ENCODE measurements at regions not wholly inside any gene's neighbourhood (a gene's known extent, or its start where the extent isn't known, plus 50 kb on each side); places are given as distances from the start of the nearest gene placed in this dataset.
"Not testable (repeated sequence)": the region's sequence is repeated elsewhere in the genome, so short reads cannot be mapped to it uniquely, and the experiment has no call there.

DNA sequence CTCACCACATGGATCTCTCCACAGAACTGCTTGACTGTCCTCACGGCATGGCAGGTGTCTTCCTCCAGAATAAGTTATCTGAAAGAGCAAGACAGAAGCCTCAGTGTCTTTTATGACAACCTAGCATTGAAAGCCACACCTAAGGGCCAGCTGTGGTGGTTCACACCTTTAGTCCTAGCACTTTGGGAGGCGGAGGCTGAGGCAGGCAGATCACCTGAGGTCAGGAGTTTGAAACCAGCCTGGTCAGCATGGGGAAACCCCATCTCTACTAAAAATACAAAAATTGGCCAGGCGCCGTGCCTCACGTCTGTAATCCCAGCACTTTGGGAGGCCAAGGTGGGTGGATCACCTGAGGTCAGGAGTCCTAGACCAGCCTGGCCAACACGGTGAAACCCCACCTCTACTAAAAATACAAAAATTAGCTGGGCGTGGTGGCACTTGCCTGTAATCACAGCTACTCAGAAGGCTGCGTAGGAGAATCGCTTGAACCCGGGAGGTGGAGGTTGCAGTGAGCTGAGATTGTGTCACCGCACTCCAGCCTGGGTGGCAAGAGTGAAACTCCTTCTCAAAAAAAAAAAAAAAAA, 180.6 kb upstream of the HAAO start:
- peak overlapping the region; percentile 23 for H3K18ac ChIP-seq (ENCODE audit: low read length)
- H3K4ac ChIP-seq (ENCODE audit: low read length); DNase-seq (ENCODE audit: low spot score); H2BK12ac ChIP-seq (ENCODE audit: low read length); H4K91ac ChIP-seq (ENCODE audit: low read depth, low read length, poor library complexity); H3K79me1 ChIP-seq (ENCODE audit: low read depth, low read length); H2AFZ ChIP-seq (ENCODE audit: low read length); H3K27me3 ChIP-seq (ENCODE audit: control insufficient read depth in 3 of 3, insufficient read depth in 3 of 3, low read depth in 1 of 3, low read length in 3 of 3); H3K4me2 ChIP-seq (ENCODE audit: insufficient read depth, low read length, poor library complexity, severe bottlenecking); H3K9me3 ChIP-seq (replicated peaks in 1 of 2; ENCODE audit: control insufficient read depth in 2 of 2, insufficient read depth in 1 of 2, low read depth in 1 of 2, low read length in 2 of 2); H3K23ac ChIP-seq (ENCODE audit: low read depth, low read length, poor library complexity); H3K9ac ChIP-seq (ENCODE audit: low read depth, low read length, poor library complexity); H3K36me3 ChIP-seq (replicated peaks in 1 of 2; ENCODE audit: control insufficient read depth in 2 of 2, insufficient read depth in 2 of 2, low read length in 2 of 2); H2AK5ac ChIP-seq (ENCODE audit: low read depth, low read length); H2BK15ac ChIP-seq (ENCODE audit: low read length); H3K27ac ChIP-seq (replicated peaks; ENCODE audit: low read length); H4K8ac ChIP-seq (ENCODE audit: low read depth, low read length); H3K14ac ChIP-seq (ENCODE audit: low read length); H3K4me1 ChIP-seq (ENCODE audit: control insufficient read depth in 2 of 2, insufficient read depth in 1 of 2, low read depth in 1 of 2, low read length in 2 of 2); H2BK120ac ChIP-seq (ENCODE audit: low read depth, low read length); H2BK5ac ChIP-seq (ENCODE audit: low read length); H3K4me3 ChIP-seq (ENCODE audit: low read length in 2 of 2): not testable (repeated sequence)
- no CpG with 5 or more reads among the region's 11 CpGs for WGBS, 2 donors (ENCODE audit: extremely low coverage in 2 of 2, insufficient read length in 2 of 2, insufficient replicate concordance in 1 of 2)

DNA sequence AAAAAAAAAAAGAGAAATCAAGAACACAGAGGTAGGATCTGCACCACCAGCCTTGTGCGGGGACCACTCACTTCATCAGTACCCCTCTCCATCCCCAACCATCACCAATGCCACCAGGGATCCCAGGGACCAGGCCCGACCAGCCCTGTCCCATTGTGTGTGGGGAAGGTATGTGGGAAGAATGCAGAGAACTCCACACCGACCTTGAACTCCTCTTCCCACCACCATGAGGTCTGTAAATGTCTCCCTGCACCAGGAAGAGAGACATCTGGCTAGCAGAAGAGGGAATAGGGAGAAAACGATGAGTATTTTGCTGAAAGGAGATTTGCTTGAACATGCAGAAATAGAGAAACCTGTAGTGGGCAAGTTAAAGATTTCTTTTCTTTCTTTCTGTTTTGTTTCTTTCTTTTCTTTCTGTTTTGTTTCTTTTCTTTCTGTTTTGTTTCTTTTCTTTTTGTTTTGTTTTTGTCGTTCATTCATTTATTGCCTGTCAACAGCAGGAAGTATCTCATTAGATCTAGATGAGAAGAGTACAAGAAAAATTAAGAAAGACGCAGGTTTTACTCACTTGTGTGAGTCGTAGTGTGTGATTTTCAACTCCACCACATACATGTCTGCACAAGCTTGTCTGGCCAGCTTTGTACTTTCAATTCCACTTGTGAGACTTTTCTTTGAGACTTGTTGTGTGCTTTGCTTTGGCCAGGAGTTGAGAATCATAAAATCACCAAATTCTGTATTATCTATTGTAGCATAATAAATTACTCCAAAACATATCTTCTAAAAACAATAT, 179.8 kb upstream of the HAAO start:
- no CpG with 5 or more reads among the region's 7 CpGs for WGBS, 2 donors (ENCODE audit: extremely low coverage in 2 of 2, insufficient read length in 2 of 2, insufficient replicate concordance in 1 of 2)
- peaks cover 3 to 7% of the 10 kb centered on the region in 2 donors for H3K4me1 ChIP-seq (ENCODE audit: control insufficient read depth in 2 of 2, insufficient read depth in 1 of 2, low read depth in 1 of 2, low read length in 2 of 2)

DNA sequence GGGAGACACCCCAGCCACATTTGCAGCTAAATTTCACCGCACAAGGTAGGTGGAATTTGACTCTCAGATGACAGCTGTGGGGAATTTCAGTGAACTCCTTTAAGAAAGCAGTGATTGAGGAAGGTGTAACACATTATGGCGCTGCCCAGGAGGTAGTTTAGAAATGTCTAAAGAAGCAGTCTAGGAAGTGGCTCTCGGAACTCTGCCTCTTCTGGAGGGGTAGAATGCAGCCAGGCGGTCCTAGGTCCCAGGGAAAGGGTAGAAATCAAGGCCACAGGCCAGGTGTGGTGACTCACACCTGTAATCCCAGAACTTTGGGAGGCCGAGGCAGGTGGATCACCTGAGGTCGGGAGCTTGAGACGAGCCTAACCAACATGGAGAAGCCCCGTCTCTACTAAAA, 179.0 kb upstream of the HAAO start:
- H3K4me2 ChIP-seq (ENCODE audit: insufficient read depth, low read length, poor library complexity, severe bottlenecking), result no peak overlapping the region
- H3K9me3 ChIP-seq (replicated peaks in 1 of 2; ENCODE audit: control insufficient read depth in 2 of 2, insufficient read depth in 1 of 2, low read depth in 1 of 2, low read length in 2 of 2), result peaks cover 2 to 3% of the 10 kb centered on the region in 2 donors
- no peak overlapping the region for H2BK120ac ChIP-seq (ENCODE audit: low read depth, low read length)
- no peak overlapping the region for H2AK5ac ChIP-seq (ENCODE audit: low read depth, low read length)
- no peak overlapping the region for H3K9ac ChIP-seq (ENCODE audit: low read depth, low read length, poor library complexity)
- H4K8ac ChIP-seq (ENCODE audit: low read depth, low read length), result no peak overlapping the region
- WGBS, 2 donors (ENCODE audit: extremely low coverage in 2 of 2, insufficient read length in 2 of 2, insufficient replicate concordance in 1 of 2), result no CpG with 5 or more reads among the region's 8 CpGs
- no peak overlapping the region for H3K4me3 ChIP-seq (ENCODE audit: low read length in 2 of 2)
- no peaks in the 10 kb centered on the region for H3K79me1 ChIP-seq (ENCODE audit: low read depth, low read length)
- H2AFZ ChIP-seq (ENCODE audit: low read length), result no peak overlapping the region
- H4K91ac ChIP-seq (ENCODE audit: low read depth, low read length, poor library complexity), result no peak overlapping the region
- H2BK15ac ChIP-seq (ENCODE audit: low read length), result no peak overlapping the region
- no peaks in the 10 kb centered on the region for H3K36me3 ChIP-seq (replicated peaks in 1 of 2; ENCODE audit: control insufficient read depth in 2 of 2, insufficient read depth in 2 of 2, low read length in 2 of 2)
- no peak overlapping the region for H3K4ac ChIP-seq (ENCODE audit: low read length)
- H3K27ac ChIP-seq (replicated peaks; ENCODE audit: low read length), result no peak overlapping the region
- H2BK12ac ChIP-seq (ENCODE audit: low read length), result no peak overlapping the region
- no peak overlapping the region for H2BK5ac ChIP-seq (ENCODE audit: low read length)
- no peak overlapping the region for H3K14ac ChIP-seq (ENCODE audit: low read length)
- peaks cover 0 to 8% (median 0%) of the 10 kb centered on the region in 3 experiments for H3K27me3 ChIP-seq (ENCODE audit: control insufficient read depth in 3 of 3, insufficient read depth in 3 of 3, low read depth in 1 of 3, low read length in 3 of 3)
- peaks cover 3 to 7% of the 10 kb centered on the region in 2 donors for H3K4me1 ChIP-seq (ENCODE audit: control insufficient read depth in 2 of 2, insufficient read depth in 1 of 2, low read depth in 1 of 2, low read length in 2 of 2)
- H3K18ac ChIP-seq (ENCODE audit: low read length), result peak overlapping the region; percentile 35
- no peak for DNase-seq (ENCODE audit: low spot score)
- H3K23ac ChIP-seq (ENCODE audit: low read depth, low read length, poor library complexity), result no peak overlapping the region

More for the DNA sequence above, 179.8 kb upstream of the HAAO start:
- no peak overlapping the region for H2BK12ac ChIP-seq (ENCODE audit: low read length)
- H2AK5ac ChIP-seq (ENCODE audit: low read depth, low read length), result no peak overlapping the region
- H3K79me1 ChIP-seq (ENCODE audit: low read depth, low read length), result no peaks in the 10 kb centered on the region
- no peak overlapping the region for H3K14ac ChIP-seq (ENCODE audit: low read length)
- no peaks in the 10 kb centered on the region for H3K36me3 ChIP-seq (replicated peaks in 1 of 2; ENCODE audit: control insufficient read depth in 2 of 2, insufficient read depth in 2 of 2, low read length in 2 of 2)
- H3K23ac ChIP-seq (ENCODE audit: low read depth, low read length, poor library complexity), result no peak overlapping the region
- no peak overlapping the region for H2BK120ac ChIP-seq (ENCODE audit: low read depth, low read length)
- H3K9me3 ChIP-seq (replicated peaks in 1 of 2; ENCODE audit: control insufficient read depth in 2 of 2, insufficient read depth in 1 of 2, low read depth in 1 of 2, low read length in 2 of 2), result peaks cover 2 to 3% of the 10 kb centered on the region in 2 donors
- no peak overlapping the region for H2AFZ ChIP-seq (ENCODE audit: low read length)
- no peak overlapping the region for H4K91ac ChIP-seq (ENCODE audit: low read depth, low read length, poor library complexity)
- H3K4me3 ChIP-seq (ENCODE audit: low read length in 2 of 2), result no peak overlapping the region
- no peak overlapping the region for H3K9ac ChIP-seq (ENCODE audit: low read depth, low read length, poor library complexity)
- H3K27me3 ChIP-seq (ENCODE audit: control insufficient read depth in 3 of 3, insufficient read depth in 3 of 3, low read depth in 1 of 3, low read length in 3 of 3), result peaks cover 0 to 8% (median 0%) of the 10 kb centered on the region in 3 experiments
- no peak for DNase-seq (ENCODE audit: low spot score)
- no peak overlapping the region for H3K4me2 ChIP-seq (ENCODE audit: insufficient read depth, low read length, poor library complexity, severe bottlenecking)
- no peak overlapping the region for H3K27ac ChIP-seq (replicated peaks; ENCODE audit: low read length)
- H3K4ac ChIP-seq (ENCODE audit: low read length), result no peak overlapping the region
- no peak overlapping the region for H4K8ac ChIP-seq (ENCODE audit: low read depth, low read length)
- H2BK15ac ChIP-seq (ENCODE audit: low read length), result no peak overlapping the region
- no peak overlapping the region for H2BK5ac ChIP-seq (ENCODE audit: low read length)
- no peak overlapping the region for H3K18ac ChIP-seq (ENCODE audit: low read length)

DNA sequence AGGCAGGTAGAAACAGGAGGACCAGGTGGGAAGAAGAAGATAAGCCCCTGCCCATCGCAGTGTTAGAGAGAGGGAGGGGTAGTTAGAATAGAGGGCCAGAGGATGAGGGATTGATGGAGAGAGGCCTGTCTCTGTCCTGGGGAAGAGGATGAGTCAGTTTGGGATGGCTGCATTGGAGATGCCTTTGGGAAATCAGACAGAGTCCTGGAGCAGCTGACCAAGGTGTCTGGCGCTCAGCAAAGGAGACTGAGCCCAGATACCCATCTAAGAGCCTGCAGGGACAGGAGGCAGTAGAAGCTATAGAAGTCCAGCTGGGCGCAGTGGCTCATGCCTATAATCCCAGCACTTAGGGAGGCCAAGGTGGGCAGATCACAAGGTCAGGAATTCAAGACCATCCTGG, 177.8 kb upstream of the HAAO start:
- Histone ChIP-seq H4K91ac (ENCODE audit: low read depth, low read length, poor library complexity) (no peak overlapping the region), H2BK15ac (ENCODE audit: low read length) (no peak overlapping the region), H2BK120ac (ENCODE audit: low read depth, low read length) (no peak overlapping the region), H3K27ac (replicated peaks; ENCODE audit: low read length) (no peak overlapping the region), H3K79me1 (ENCODE audit: low read depth, low read length) (no peaks in the 10 kb centered on the region), H3K4ac (ENCODE audit: low read length) (no peak overlapping the region), H3K23ac (ENCODE audit: low read depth, low read length, poor library complexity) (no peak overlapping the region), H3K14ac (ENCODE audit: low read length) (no peak overlapping the region), H3K18ac (ENCODE audit: low read length) (no peak overlapping the region), H4K8ac (ENCODE audit: low read depth, low read length) (no peak overlapping the region), H3K27me3 (ENCODE audit: control insufficient read depth in 3 of 3, insufficient read depth in 3 of 3, low read depth in 1 of 3, low read length in 3 of 3) (peaks cover 0 to 8% (median 0%) of the 10 kb centered on the region in 3 experiments), H3K9ac (ENCODE audit: low read depth, low read length, poor library complexity) (no peak overlapping the region), H3K4me1 (ENCODE audit: control insufficient read depth in 2 of 2, insufficient read depth in 1 of 2, low read depth in 1 of 2, low read length in 2 of 2) (peaks cover under 1 to 5% of the 10 kb centered on the region in 2 donors), H3K36me3 (replicated peaks in 1 of 2; ENCODE audit: control insufficient read depth in 2 of 2, insufficient read depth in 2 of 2, low read length in 2 of 2) (no peaks in the 10 kb centered on the region), H3K9me3 (replicated peaks in 1 of 2; ENCODE audit: control insufficient read depth in 2 of 2, insufficient read depth in 1 of 2, low read depth in 1 of 2, low read length in 2 of 2) (peaks cover 3 to 4% of the 10 kb centered on the region in 2 donors), H2BK5ac (ENCODE audit: low read length) (peak overlapping the region; percentile 16), H2AFZ (ENCODE audit: low read length) (no peak overlapping the region), H2BK12ac (ENCODE audit: low read length) (no peak overlapping the region), H3K4me2 (ENCODE audit: insufficient read depth, low read length, poor library complexity, severe bottlenecking) (no peak overlapping the region), H2AK5ac (ENCODE audit: low read depth, low read length) (no peak overlapping the region), H3K4me3 (ENCODE audit: low read length in 2 of 2) (no peak overlapping the region)
- no CpG with 5 or more reads among the region's 3 CpGs for WGBS, 2 donors (ENCODE audit: extremely low coverage in 2 of 2, insufficient read length in 2 of 2, insufficient replicate concordance in 1 of 2)
- DNase-seq (ENCODE audit: low spot score), result no peak

Measured in neuronal stem cell (in vitro differentiated cells).